ENCODE measurements at regions not wholly inside any gene's neighbourhood (a gene's known extent, or its start where the extent isn't known, plus 50 kb on each side); places are given as distances from the start of the nearest gene placed in this dataset.

DNA sequence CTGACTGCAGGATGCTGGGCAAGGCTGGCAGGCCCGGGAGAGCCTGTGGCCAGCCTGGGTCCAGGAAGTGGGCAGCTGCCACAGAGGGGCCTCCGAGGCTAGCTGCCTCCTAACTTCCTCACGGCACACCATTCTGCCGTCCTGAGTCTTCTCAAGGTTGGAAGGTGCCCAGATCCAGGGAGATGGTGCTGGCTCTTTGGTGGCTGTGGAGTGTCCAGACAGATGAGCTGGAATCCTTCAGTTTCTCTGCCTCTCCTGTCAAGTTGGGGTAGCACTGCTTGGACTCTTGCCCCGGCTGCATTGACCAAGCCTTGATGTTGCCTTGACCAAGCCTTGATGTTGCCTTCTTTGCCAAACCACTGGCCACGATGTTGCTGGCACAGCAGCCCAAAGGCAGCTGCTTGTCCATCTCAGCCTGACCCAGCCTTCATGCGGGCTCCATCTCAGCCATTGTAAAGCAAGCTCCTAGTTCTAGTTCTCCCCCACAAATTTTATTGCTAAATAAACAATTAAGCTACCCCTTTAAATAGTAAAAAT is 75.1 kb upstream of the AFDN start:
- TF ChIP-seq, protein P1, sequence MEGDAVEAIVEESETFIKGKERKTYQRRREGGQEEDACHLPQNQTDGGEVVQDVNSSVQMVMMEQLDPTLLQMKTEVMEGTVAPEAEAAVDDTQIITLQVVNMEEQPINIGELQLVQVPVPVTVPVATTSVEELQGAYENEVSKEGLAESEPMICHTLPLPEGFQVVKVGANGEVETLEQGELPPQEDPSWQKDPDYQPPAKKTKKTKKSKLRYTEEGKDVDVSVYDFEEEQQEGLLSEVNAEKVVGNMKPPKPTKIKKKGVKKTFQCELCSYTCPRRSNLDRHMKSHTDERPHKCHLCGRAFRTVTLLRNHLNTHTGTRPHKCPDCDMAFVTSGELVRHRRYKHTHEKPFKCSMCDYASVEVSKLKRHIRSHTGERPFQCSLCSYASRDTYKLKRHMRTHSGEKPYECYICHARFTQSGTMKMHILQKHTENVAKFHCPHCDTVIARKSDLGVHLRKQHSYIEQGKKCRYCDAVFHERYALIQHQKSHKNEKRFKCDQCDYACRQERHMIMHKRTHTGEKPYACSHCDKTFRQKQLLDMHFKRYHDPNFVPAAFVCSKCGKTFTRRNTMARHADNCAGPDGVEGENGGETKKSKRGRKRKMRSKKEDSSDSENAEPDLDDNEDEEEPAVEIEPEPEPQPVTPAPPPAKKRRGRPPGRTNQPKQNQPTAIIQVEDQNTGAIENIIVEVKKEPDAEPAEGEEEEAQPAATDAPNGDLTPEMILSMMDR (IDR thresholded peaks at IDR 0.05): no peak
- TF ChIP-seq POLR2A (IDR thresholded peaks at IDR 0.05): no peak
